ENCODE measurements at regions not wholly inside any gene's neighbourhood (a gene's known extent, or its start where the extent isn't known, plus 50 kb on each side); places are given as distances from the start of the nearest gene placed in this dataset.

DNA sequence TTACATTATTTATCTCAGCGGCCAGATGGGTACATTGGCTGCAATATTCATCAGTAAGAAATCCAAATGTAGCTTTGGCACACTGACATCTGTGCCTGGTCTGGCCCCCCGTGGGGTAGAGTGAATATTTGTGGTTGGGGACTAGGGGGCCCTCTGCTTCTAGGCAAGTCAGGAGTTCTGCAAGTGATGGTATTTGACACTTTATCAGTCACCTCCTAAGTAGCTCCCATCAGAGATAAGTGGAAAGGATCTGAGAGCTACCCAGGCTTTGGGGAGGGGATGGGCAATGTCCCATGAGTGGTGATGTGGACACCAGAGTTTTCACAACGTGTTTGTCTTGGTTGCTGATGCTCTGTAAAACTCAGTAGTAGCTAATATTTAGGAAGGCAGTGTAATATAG, 609.9 kb upstream of the RBFOX1 start:
- WGBS, 2 donors = 51 to 69% methylated on average over 3 of the region's 3 CpGs
- DNase-seq = no peak
- H3K27ac ChIP-seq = no peak overlapping the region

DNA sequence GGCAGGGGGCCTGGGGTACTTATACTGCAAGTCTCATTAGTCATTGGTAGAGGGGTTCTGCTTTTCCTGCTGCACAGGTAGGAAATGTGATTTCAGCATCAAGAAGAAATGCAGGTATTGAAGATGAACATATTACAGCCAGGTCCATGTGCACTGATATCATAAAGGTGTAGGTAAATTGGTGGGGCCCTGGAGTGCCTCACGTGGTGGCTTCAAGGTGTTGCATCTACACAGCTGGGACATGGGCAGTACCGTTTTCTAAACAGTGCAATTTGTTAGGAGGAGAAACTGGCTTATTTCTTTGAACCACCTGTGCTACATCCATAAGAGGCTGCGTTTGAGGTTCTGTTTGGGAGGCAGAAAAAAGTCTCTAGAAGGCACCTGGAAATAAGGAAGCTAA, 618.1 kb upstream of the RBFOX1 start:
- no peak overlapping the region for H3K27ac ChIP-seq
- no peak for TF ChIP-seq POLR2A (IDR thresholded peaks at IDR 0.05)
- TF ChIP-seq, protein P1, sequence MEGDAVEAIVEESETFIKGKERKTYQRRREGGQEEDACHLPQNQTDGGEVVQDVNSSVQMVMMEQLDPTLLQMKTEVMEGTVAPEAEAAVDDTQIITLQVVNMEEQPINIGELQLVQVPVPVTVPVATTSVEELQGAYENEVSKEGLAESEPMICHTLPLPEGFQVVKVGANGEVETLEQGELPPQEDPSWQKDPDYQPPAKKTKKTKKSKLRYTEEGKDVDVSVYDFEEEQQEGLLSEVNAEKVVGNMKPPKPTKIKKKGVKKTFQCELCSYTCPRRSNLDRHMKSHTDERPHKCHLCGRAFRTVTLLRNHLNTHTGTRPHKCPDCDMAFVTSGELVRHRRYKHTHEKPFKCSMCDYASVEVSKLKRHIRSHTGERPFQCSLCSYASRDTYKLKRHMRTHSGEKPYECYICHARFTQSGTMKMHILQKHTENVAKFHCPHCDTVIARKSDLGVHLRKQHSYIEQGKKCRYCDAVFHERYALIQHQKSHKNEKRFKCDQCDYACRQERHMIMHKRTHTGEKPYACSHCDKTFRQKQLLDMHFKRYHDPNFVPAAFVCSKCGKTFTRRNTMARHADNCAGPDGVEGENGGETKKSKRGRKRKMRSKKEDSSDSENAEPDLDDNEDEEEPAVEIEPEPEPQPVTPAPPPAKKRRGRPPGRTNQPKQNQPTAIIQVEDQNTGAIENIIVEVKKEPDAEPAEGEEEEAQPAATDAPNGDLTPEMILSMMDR (IDR thresholded peaks at IDR 0.05) = no peak
- no peak overlapping the region for H3K4me3 ChIP-seq
- DNase-seq = no peak
- 59 to 62% methylated on average over 3 of the region's 3 CpGs for WGBS, 2 donors
- H3K9me3 ChIP-seq = no peaks in the 10 kb centered on the region
- intact Hi-C loops (cut with DNase I; ENCODE audit: low total_unique reads) = no loop called here
- H3K27me3 ChIP-seq = no peaks in the 10 kb centered on the region
- H3K4me1 ChIP-seq = no peaks in the 10 kb centered on the region
- H3K36me3 ChIP-seq (ENCODE audit: low read depth, missing control alignments) = no peaks in the 10 kb centered on the region

More for the DNA sequence above, 609.9 kb upstream of the RBFOX1 start:
- H3K36me3 ChIP-seq (ENCODE audit: low read depth, missing control alignments) = no peaks in the 10 kb centered on the region
- intact Hi-C loops (cut with DNase I; ENCODE audit: low total_unique reads) = no loop called here
- TF ChIP-seq POLR2A (IDR thresholded peaks at IDR 0.05) = no peak
- TF ChIP-seq, protein P1 (IDR thresholded peaks at IDR 0.05) = no peak
- H3K9me3 ChIP-seq = no peaks in the 10 kb centered on the region
- H3K4me3 ChIP-seq = no peak overlapping the region
- H3K4me1 ChIP-seq = no peaks in the 10 kb centered on the region
- H3K27me3 ChIP-seq = no peaks in the 10 kb centered on the region

DNA sequence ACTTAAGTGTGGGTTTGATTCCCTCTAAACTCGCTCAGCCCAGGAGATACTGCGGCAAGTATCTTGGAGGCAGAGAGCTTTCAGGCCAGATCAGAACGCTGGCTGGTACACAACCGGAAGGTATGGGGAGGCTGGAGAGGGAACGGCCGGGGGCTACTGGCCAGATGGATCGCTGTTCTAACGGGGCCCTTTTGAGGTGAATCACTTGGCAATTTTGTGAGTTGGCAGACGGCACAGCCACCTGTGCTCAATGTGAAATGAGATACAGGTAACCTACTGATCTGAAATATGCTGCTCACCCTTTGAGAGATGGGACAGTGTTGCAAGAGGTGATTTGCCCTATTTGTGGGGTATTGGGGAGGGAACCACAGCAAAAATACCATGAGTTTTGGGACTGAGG, 622.9 kb upstream of the RBFOX1 start:
- Histone ChIP-seq H3K4me3 (no peak overlapping the region), H3K4me1 (no peaks in the 10 kb centered on the region), H3K9me3 (no peaks in the 10 kb centered on the region), H3K27me3 (no peaks in the 10 kb centered on the region), H3K36me3 (ENCODE audit: low read depth, missing control alignments) (no peaks in the 10 kb centered on the region), H3K27ac (no peak overlapping the region)
- WGBS, 2 donors = 77 to 80% methylated on average over 6 to 9 of the region's 9 CpGs
- intact Hi-C loops (cut with DNase I; ENCODE audit: low total_unique reads) = no loop called here
- TF ChIP-seq, protein P1 (IDR thresholded peaks at IDR 0.05) = no peak
- no peak for TF ChIP-seq POLR2A (IDR thresholded peaks at IDR 0.05)
- DNase-seq = no peak

DNA sequence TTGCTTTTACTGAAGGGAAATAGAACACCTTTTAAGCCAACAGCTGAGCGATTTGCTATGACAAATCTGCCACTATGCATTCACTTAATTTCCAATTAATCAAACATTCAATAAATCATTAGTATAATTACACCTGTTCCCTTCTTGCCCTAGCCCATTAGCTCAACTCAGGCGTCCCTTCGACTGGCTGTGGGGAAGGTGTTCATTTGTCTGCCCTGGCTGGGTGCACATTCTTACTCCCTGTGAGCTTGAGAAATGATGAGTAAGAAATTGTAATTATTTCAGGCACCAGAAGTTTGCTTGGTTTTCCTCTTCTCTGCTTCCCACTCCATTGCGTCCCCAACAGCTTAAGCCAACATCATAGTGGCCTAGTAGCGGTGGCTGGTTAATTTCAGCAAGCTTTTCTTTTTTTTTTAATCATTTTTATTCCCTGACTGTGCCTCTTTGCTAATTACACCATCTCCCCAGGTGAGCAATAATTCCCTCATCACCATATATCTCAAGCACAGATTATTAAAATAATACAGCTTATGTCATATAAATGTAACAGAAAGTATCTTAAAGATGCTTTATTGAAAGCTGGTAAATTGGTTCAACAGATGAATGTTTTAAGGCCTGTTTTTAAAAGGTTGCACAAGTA, 623.9 kb upstream of the RBFOX1 start:
- Histone ChIP-seq H3K27me3 (no peaks in the 10 kb centered on the region), H3K27ac (no peak overlapping the region), H3K4me1 (no peaks in the 10 kb centered on the region), H3K4me3 (no peak overlapping the region), H3K36me3 (ENCODE audit: low read depth, missing control alignments) (no peaks in the 10 kb centered on the region), H3K9me3 (no peaks in the 10 kb centered on the region)
- TF ChIP-seq, protein P1 (IDR thresholded peaks at IDR 0.05) = no peak
- TF ChIP-seq POLR2A (IDR thresholded peaks at IDR 0.05) = no peak
- intact Hi-C loops (cut with DNase I; ENCODE audit: low total_unique reads) = no loop called here
- DNase-seq = no peak
- 84 to 88% methylated on average over 5 of the region's 5 CpGs for WGBS, 2 donors

DNA sequence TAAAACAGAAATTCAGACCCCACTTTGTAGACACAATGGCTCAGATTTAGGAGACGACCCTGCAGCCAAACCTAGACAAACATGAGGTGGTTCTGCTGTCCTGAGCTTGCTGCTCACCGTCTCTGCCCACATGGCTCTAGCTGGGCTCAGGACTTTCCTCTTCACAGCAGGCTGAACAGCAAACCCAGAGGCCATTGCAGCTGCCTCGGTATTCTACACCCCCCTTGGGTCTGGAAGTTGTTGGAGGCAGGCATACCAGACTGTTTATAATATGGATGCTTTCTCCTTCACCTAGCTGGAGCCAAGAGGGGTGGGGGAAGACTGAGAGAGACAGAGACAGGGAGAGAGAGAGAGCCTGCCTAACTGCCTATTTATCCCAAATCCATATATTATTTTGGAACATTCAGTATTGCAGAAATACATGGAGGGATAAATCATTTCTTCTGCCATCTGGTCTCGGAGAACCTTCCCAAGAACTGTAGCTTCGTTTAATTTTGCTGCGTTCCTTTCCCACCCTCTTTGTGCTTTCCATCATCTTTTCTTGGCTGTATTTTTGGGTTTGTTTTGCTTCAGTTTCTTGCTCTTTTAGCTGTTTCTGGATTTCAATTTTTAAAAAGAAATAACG, 628.2 kb upstream of the RBFOX1 start:
- Histone ChIP-seq H3K9me3 (no peaks in the 10 kb centered on the region), H3K4me3 (no peak overlapping the region), H3K27ac (no peak overlapping the region), H3K4me1 (no peaks in the 10 kb centered on the region), H3K36me3 (ENCODE audit: low read depth, missing control alignments) (no peaks in the 10 kb centered on the region), H3K27me3 (no peaks in the 10 kb centered on the region)
- TF ChIP-seq, protein P1 (IDR thresholded peaks at IDR 0.05) = no peak
- TF ChIP-seq POLR2A (IDR thresholded peaks at IDR 0.05) = no peak
- DNase-seq = no peak
- 42 to 49% methylated on average over 5 to 7 of the region's 7 CpGs for WGBS, 2 donors
- intact Hi-C loops (cut with DNase I; ENCODE audit: low total_unique reads) = no loop called here
